ENCODE measurements at regions not wholly inside any gene's neighbourhood (a gene's known extent, or its start where the extent isn't known, plus 50 kb on each side); places are given as distances from the start of the nearest gene placed in this dataset.

- TF ChIP-seq CTCF (IDR thresholded peaks at IDR 0.05; ENCODE audit: insufficient read depth, low read length, poor library complexity, severe bottlenecking): no peak
- Histone ChIP-seq H3K27me3 (replicated peaks; ENCODE audit: control insufficient read depth, insufficient read depth, low read length) (no peaks in the 10 kb centered on the region), H3K4me3 (replicated peaks; ENCODE audit: low read depth, low read length) (no peak overlapping the region), H3K36me3 (ENCODE audit: control insufficient read depth, insufficient read depth, low read length) (no peaks in the 10 kb centered on the region)
- no peak for DNase-seq (ENCODE audit: extremely low read depth, insufficient read length)
These were observed 77.2 kb upstream of the TPRG1 start for GRCh38 chr3:189094539-189094938.

GRCh38 chr3:189096092-189096491, 75.7 kb upstream of the TPRG1 start:
- no peak for DNase-seq (ENCODE audit: extremely low read depth, insufficient read length)
- no peak overlapping the region for H3K4me3 ChIP-seq (replicated peaks; ENCODE audit: low read depth, low read length)
- H3K27me3 ChIP-seq (replicated peaks; ENCODE audit: control insufficient read depth, insufficient read depth, low read length): no peaks in the 10 kb centered on the region
- TF ChIP-seq CTCF (IDR thresholded peaks at IDR 0.05; ENCODE audit: insufficient read depth, low read length, poor library complexity, severe bottlenecking): no peak
- no peaks in the 10 kb centered on the region for H3K36me3 ChIP-seq (ENCODE audit: control insufficient read depth, insufficient read depth, low read length)

- TF ChIP-seq CTCF (IDR thresholded peaks at IDR 0.05; ENCODE audit: insufficient read depth, low read length, poor library complexity, severe bottlenecking): no peak
- Histone ChIP-seq H3K36me3 (ENCODE audit: control insufficient read depth, insufficient read depth, low read length) (no peaks in the 10 kb centered on the region), H3K27me3 (replicated peaks; ENCODE audit: control insufficient read depth, insufficient read depth, low read length) (no peaks in the 10 kb centered on the region), H3K4me3 (replicated peaks; ENCODE audit: low read depth, low read length) (no peak overlapping the region)
- no peak for DNase-seq (ENCODE audit: extremely low read depth, insufficient read length)
These were observed 72.7 kb upstream of the TPRG1 start for GRCh38 chr3:189099031-189099471.

GRCh38 chr3:189099505-189100290, 72.1 kb upstream of the TPRG1 start:
- TF ChIP-seq CTCF (IDR thresholded peaks at IDR 0.05; ENCODE audit: insufficient read depth, low read length, poor library complexity, severe bottlenecking): no peak
- no peak for DNase-seq (ENCODE audit: extremely low read depth, insufficient read length)

GRCh38 chr3:189100866-189101265, 70.9 kb upstream of the TPRG1 start:
- no peak overlapping the region for H3K4me3 ChIP-seq (replicated peaks; ENCODE audit: low read depth, low read length)
- TF ChIP-seq CTCF (IDR thresholded peaks at IDR 0.05; ENCODE audit: insufficient read depth, low read length, poor library complexity, severe bottlenecking): no peak

More at GRCh38 chr3:189099505-189100290, 72.1 kb upstream of the TPRG1 start:
- Histone ChIP-seq H3K27me3 (replicated peaks; ENCODE audit: control insufficient read depth, insufficient read depth, low read length) (no peaks in the 10 kb centered on the region), H3K4me3 (replicated peaks; ENCODE audit: low read depth, low read length) (no peak overlapping the region), H3K36me3 (ENCODE audit: control insufficient read depth, insufficient read depth, low read length) (no peaks in the 10 kb centered on the region)

More at GRCh38 chr3:189100866-189101265, 70.9 kb upstream of the TPRG1 start:
- no peaks in the 10 kb centered on the region for H3K36me3 ChIP-seq (ENCODE audit: control insufficient read depth, insufficient read depth, low read length)
- no peaks in the 10 kb centered on the region for H3K27me3 ChIP-seq (replicated peaks; ENCODE audit: control insufficient read depth, insufficient read depth, low read length)
- no peak for DNase-seq (ENCODE audit: extremely low read depth, insufficient read length)
